ENCODE measurements at regions not wholly inside any gene's neighbourhood (a gene's known extent, or its start where the extent isn't known, plus 50 kb on each side); places are given as distances from the start of the nearest gene placed in this dataset.

GRCh38 chr12:114598111-114598510 is 85.9 kb downstream of the TBX3 start:
- DNase-seq: no peak
- no peaks in the 10 kb centered on the region for H3K36me3 ChIP-seq (ENCODE audit: control insufficient read depth in 1 of 2, insufficient read depth in 2 of 2, low read depth in 1 of 2, low read length in 2 of 2)

DNA sequence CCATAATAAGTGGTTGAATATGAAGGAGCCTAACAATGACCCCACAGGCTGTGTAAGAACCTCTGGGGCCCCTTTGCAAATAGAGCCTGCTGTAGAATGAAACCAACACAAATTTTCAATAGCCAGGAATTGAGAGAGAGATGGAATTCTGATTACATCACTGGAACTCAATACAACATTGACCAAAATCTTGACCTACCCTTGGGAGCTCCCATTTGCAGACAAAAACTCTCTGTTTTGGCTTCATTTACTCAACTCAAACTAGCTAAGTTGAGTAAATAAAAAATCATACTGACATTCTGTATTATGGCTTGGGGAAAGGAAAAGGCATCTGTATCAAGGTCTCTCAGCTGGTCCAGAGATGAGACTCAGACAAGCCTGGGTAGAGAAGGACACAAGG is 91.0 kb downstream of the TBX3 start:
- Histone ChIP-seq H3K9me3 (ENCODE audit: control insufficient read depth, low read length) (peaks cover 2% of the 10 kb centered on the region), H3K27me3 (ENCODE audit: control insufficient read depth in 1 of 2, insufficient read depth in 1 of 2, low read length in 2 of 2) (no peaks in the 10 kb centered on the region), H2BK120ac (ENCODE audit: low read depth, low read length) (no peak overlapping the region), H4K91ac (ENCODE audit: low read length) (no peak overlapping the region), H3K79me1 (replicated peaks; ENCODE audit: low read length, poor library complexity, severe bottlenecking) (no peaks in the 10 kb centered on the region), H3K14ac (ENCODE audit: low read length in 2 of 2) (no peak overlapping the region), H2AFZ (ENCODE audit: low read depth, low read length) (no peak overlapping the region), H3K4ac (ENCODE audit: low read depth in 1 of 2, low read length in 2 of 2) (no peak overlapping the region), H2BK5ac (ENCODE audit: low read depth, low read length, poor library complexity, severe bottlenecking) (no peak overlapping the region), H2BK15ac (ENCODE audit: low read depth, poor library complexity, severe bottlenecking) (no peak overlapping the region), H3K36me3 (ENCODE audit: control insufficient read depth in 1 of 2, insufficient read depth in 2 of 2, low read depth in 1 of 2, low read length in 2 of 2) (no peaks in the 10 kb centered on the region), H3K9ac (ENCODE audit: low read length) (no peak overlapping the region), H3K23ac (ENCODE audit: low read length in 2 of 2) (no peak overlapping the region), H3K18ac (ENCODE audit: low read depth in 1 of 2, low read length in 2 of 2) (no peak overlapping the region), H4K8ac (ENCODE audit: low read length) (no peak overlapping the region), H2BK12ac (ENCODE audit: low read length in 2 of 2) (no peak overlapping the region), H2AK5ac (ENCODE audit: low read length, severe bottlenecking) (no peak overlapping the region), H3K4me3 (ENCODE audit: insufficient read depth in 1 of 2, low read depth in 1 of 2, low read length in 2 of 2) (no peak overlapping the region), H3K4me1 (ENCODE audit: control insufficient read depth, insufficient read depth, low read depth, low read length) (no peaks in the 10 kb centered on the region), H3K4me2 (ENCODE audit: low read length, poor library complexity, severe bottlenecking) (no peak overlapping the region), H3K27ac (ENCODE audit: low read length, poor library complexity, severe bottlenecking) (no peak overlapping the region)
- DNase-seq: no peak

More at GRCh38 chr12:114598111-114598510, 85.9 kb downstream of the TBX3 start:
- Histone ChIP-seq H3K27ac (ENCODE audit: low read length, poor library complexity, severe bottlenecking) (no peak overlapping the region), H3K79me1 (replicated peaks; ENCODE audit: low read length, poor library complexity, severe bottlenecking) (no peaks in the 10 kb centered on the region), H2BK120ac (ENCODE audit: low read depth, low read length) (no peak overlapping the region), H3K14ac (ENCODE audit: low read length in 2 of 2) (no peak overlapping the region), H3K4me1 (ENCODE audit: control insufficient read depth, insufficient read depth, low read depth, low read length) (no peaks in the 10 kb centered on the region), H2BK15ac (ENCODE audit: low read depth, poor library complexity, severe bottlenecking) (no peak overlapping the region), H3K23ac (ENCODE audit: low read length in 2 of 2) (no peak overlapping the region), H2AFZ (ENCODE audit: low read depth, low read length) (no peak overlapping the region), H4K8ac (ENCODE audit: low read length) (no peak overlapping the region), H2BK12ac (ENCODE audit: low read length in 2 of 2) (no peak overlapping the region), H3K4ac (ENCODE audit: low read depth in 1 of 2, low read length in 2 of 2) (no peak overlapping the region), H2BK5ac (ENCODE audit: low read depth, low read length, poor library complexity, severe bottlenecking) (no peak overlapping the region), H2AK5ac (ENCODE audit: low read length, severe bottlenecking) (no peak overlapping the region), H3K18ac (ENCODE audit: low read depth in 1 of 2, low read length in 2 of 2) (no peak overlapping the region), H3K27me3 (ENCODE audit: control insufficient read depth in 1 of 2, insufficient read depth in 1 of 2, low read length in 2 of 2) (peaks cover 0 to 1% of the 10 kb centered on the region in 2 experiments), H4K91ac (ENCODE audit: low read length) (no peak overlapping the region), H3K9me3 (ENCODE audit: control insufficient read depth, low read length) (no peaks in the 10 kb centered on the region), H3K4me2 (ENCODE audit: low read length, poor library complexity, severe bottlenecking) (no peak overlapping the region), H3K9ac (ENCODE audit: low read length) (no peak overlapping the region), H3K4me3 (ENCODE audit: insufficient read depth in 1 of 2, low read depth in 1 of 2, low read length in 2 of 2) (no peak overlapping the region)
- WGBS: no CpG with 5 or more reads among the region's 2 CpGs

DNA sequence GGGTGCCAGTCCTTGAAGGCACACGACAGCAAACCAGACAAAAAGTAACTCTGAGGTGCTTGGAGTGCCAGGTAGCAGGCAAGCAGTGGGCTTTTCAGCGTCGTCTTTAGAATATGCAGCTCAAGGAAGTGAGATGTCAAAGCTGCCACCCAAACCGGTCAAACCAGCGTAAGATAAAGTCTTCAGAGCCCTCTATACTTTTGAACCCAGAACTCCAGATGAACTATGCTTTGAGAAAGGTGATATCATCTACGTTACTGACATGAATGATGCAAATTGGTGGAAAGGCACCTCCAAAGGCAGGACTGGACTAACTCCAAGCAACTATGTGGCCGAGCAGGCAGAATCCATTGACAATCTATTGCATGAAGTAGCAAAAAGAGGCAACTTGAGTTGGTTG is 95.9 kb downstream of the TBX3 start:
- H3K36me3 ChIP-seq (ENCODE audit: control insufficient read depth in 1 of 2, insufficient read depth in 2 of 2, low read depth in 1 of 2, low read length in 2 of 2): no peaks in the 10 kb centered on the region
- H2AK5ac ChIP-seq (ENCODE audit: low read length, severe bottlenecking): no peak overlapping the region
- no peaks in the 10 kb centered on the region for H3K27me3 ChIP-seq (ENCODE audit: control insufficient read depth in 1 of 2, insufficient read depth in 1 of 2, low read length in 2 of 2)
- no peak overlapping the region for H4K91ac ChIP-seq (ENCODE audit: low read length)
- H3K27ac ChIP-seq (ENCODE audit: low read length, poor library complexity, severe bottlenecking): no peak overlapping the region
- no peak overlapping the region for H3K18ac ChIP-seq (ENCODE audit: low read depth in 1 of 2, low read length in 2 of 2)
- 81% methylated on average over 7 of the region's 7 CpGs for WGBS
- DNase-seq: no peak
- H3K23ac ChIP-seq (ENCODE audit: low read length in 2 of 2): no peak overlapping the region
- no peak overlapping the region for H2BK15ac ChIP-seq (ENCODE audit: low read depth, poor library complexity, severe bottlenecking)
- no peak overlapping the region for H3K9ac ChIP-seq (ENCODE audit: low read length)
- H2BK12ac ChIP-seq (ENCODE audit: low read length in 2 of 2): no peak overlapping the region
- peaks cover 2% of the 10 kb centered on the region for H3K9me3 ChIP-seq (ENCODE audit: control insufficient read depth, low read length)
- no peak overlapping the region for H3K4me2 ChIP-seq (ENCODE audit: low read length, poor library complexity, severe bottlenecking)
- H3K4ac ChIP-seq (ENCODE audit: low read depth in 1 of 2, low read length in 2 of 2): no peak overlapping the region
- H3K79me1 ChIP-seq (replicated peaks; ENCODE audit: low read length, poor library complexity, severe bottlenecking): no peaks in the 10 kb centered on the region
- H3K4me1 ChIP-seq (ENCODE audit: control insufficient read depth, insufficient read depth, low read depth, low read length): no peaks in the 10 kb centered on the region
- no peak overlapping the region for H2BK120ac ChIP-seq (ENCODE audit: low read depth, low read length)
- no peak overlapping the region for H3K4me3 ChIP-seq (ENCODE audit: insufficient read depth in 1 of 2, low read depth in 1 of 2, low read length in 2 of 2)
- H4K8ac ChIP-seq (ENCODE audit: low read length): no peak overlapping the region
- H3K14ac ChIP-seq (ENCODE audit: low read length in 2 of 2): no peak overlapping the region
- H2AFZ ChIP-seq (ENCODE audit: low read depth, low read length): no peak overlapping the region
- no peak overlapping the region for H2BK5ac ChIP-seq (ENCODE audit: low read depth, low read length, poor library complexity, severe bottlenecking)

DNA sequence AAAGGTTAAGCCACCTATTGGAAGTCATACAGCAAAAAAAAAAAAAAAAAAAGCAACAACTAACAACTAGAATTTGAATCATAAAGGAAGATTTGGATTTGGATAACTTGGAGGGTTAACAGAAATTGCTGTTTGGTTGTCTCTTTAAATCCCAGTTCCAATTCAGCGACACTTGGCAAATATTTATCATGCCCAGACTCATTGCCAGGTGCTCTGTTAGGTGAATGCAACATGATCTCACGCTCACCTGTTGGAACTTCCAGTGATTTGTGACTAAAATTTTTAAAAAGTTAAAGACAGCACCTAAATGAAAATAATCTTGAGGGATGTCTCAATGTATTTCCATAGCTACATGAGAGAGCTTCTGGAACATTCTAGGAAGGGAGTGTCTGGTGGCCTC is 103.7 kb downstream of the TBX3 start:
- no peak overlapping the region for H3K27ac ChIP-seq (ENCODE audit: low read length, poor library complexity, severe bottlenecking)

More for the DNA sequence above, 103.7 kb downstream of the TBX3 start:
- H3K4me1 ChIP-seq (ENCODE audit: control insufficient read depth, insufficient read depth, low read depth, low read length): no peaks in the 10 kb centered on the region
- H2BK5ac ChIP-seq (ENCODE audit: low read depth, low read length, poor library complexity, severe bottlenecking): no peak overlapping the region
- no peak overlapping the region for H4K8ac ChIP-seq (ENCODE audit: low read length)
- no peak for DNase-seq
- no peak overlapping the region for H4K91ac ChIP-seq (ENCODE audit: low read length)
- H3K9ac ChIP-seq (ENCODE audit: low read length): no peak overlapping the region
- H2AK5ac ChIP-seq (ENCODE audit: low read length, severe bottlenecking): no peak overlapping the region
- peaks cover 0 to 17% of the 10 kb centered on the region in 2 experiments for H3K27me3 ChIP-seq (ENCODE audit: control insufficient read depth in 1 of 2, insufficient read depth in 1 of 2, low read length in 2 of 2)
- H2BK120ac ChIP-seq (ENCODE audit: low read depth, low read length): no peak overlapping the region
- H3K79me1 ChIP-seq (replicated peaks; ENCODE audit: low read length, poor library complexity, severe bottlenecking): no peaks in the 10 kb centered on the region
- no peak overlapping the region for H3K14ac ChIP-seq (ENCODE audit: low read length in 2 of 2)
- WGBS: 86% methylated on average over 2 of the region's 2 CpGs
- no peak overlapping the region for H3K4me3 ChIP-seq (ENCODE audit: insufficient read depth in 1 of 2, low read depth in 1 of 2, low read length in 2 of 2)
- no peak overlapping the region for H3K23ac ChIP-seq (ENCODE audit: low read length in 2 of 2)
- no peaks in the 10 kb centered on the region for H3K36me3 ChIP-seq (ENCODE audit: control insufficient read depth in 1 of 2, insufficient read depth in 2 of 2, low read depth in 1 of 2, low read length in 2 of 2)
- no peak overlapping the region for H3K18ac ChIP-seq (ENCODE audit: low read depth in 1 of 2, low read length in 2 of 2)
- no peak overlapping the region for H3K4ac ChIP-seq (ENCODE audit: low read depth in 1 of 2, low read length in 2 of 2)
- no peak overlapping the region for H2BK12ac ChIP-seq (ENCODE audit: low read length in 2 of 2)
- no peak overlapping the region for H2AFZ ChIP-seq (ENCODE audit: low read depth, low read length)
- H2BK15ac ChIP-seq (ENCODE audit: low read depth, poor library complexity, severe bottlenecking): no peak overlapping the region
- H3K9me3 ChIP-seq (ENCODE audit: control insufficient read depth, low read length): no peaks in the 10 kb centered on the region
- no peak overlapping the region for H3K4me2 ChIP-seq (ENCODE audit: low read length, poor library complexity, severe bottlenecking)
